ENCODE measurements at regions not wholly inside any gene's neighbourhood (a gene's known extent, or its start where the extent isn't known, plus 50 kb on each side); places are given as distances from the start of the nearest gene placed in this dataset.

- H3K4me1 ChIP-seq: no peaks in the 10 kb centered on the region
- intact Hi-C loops (cut with DNase I): no loop called here
- no peak for DNase-seq
- no peaks in the 10 kb centered on the region for H3K36me3 ChIP-seq
- H3K27me3 ChIP-seq: no peaks in the 10 kb centered on the region
- no peak overlapping the region for H3K27ac ChIP-seq
- no peaks in the 10 kb centered on the region for H3K9me3 ChIP-seq
- TF ChIP-seq POLR2A (IDR thresholded peaks at IDR 0.05) (no peak), CTCF (IDR thresholded peaks at IDR 0.05) (no peak)
- no peak overlapping the region for H3K4me3 ChIP-seq
These were observed 558.3 kb downstream of the TNS1 start for GRCh38 chr2:217444509-217444908.

DNA sequence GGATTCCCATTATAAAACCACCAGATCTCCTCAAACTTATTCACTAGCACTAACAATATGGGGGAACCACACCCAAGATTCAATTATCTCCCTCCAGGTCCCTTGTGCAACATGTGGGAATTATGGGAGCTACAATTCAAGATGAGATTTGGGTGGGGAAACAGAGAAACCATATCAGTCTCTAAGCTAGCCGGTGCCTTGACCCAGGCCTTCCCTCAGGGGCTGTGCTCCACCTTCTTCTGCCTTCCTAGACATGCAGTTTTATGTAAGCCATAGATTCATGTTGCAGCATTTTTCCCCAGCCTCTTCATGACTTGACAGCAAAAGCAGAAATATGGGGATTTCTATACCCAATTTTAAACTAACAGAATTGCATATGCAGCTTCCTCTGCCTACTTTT lies 559.2 kb downstream of the TNS1 start:
- no peak for TF ChIP-seq CTCF (IDR thresholded peaks at IDR 0.05)
- TF ChIP-seq POLR2A (IDR thresholded peaks at IDR 0.05): no peak
- H3K36me3 ChIP-seq: no peaks in the 10 kb centered on the region
- no peak overlapping the region for H3K4me3 ChIP-seq
- intact Hi-C loops (cut with DNase I): no loop called here
- no peaks in the 10 kb centered on the region for H3K4me1 ChIP-seq
- no peaks in the 10 kb centered on the region for H3K9me3 ChIP-seq
- no peak overlapping the region for H3K27ac ChIP-seq
- 90 to 94% methylated on average over 1 of the region's 1 CpG for WGBS, 2 donors
- no peak for DNase-seq
- H3K27me3 ChIP-seq: no peaks in the 10 kb centered on the region

DNA sequence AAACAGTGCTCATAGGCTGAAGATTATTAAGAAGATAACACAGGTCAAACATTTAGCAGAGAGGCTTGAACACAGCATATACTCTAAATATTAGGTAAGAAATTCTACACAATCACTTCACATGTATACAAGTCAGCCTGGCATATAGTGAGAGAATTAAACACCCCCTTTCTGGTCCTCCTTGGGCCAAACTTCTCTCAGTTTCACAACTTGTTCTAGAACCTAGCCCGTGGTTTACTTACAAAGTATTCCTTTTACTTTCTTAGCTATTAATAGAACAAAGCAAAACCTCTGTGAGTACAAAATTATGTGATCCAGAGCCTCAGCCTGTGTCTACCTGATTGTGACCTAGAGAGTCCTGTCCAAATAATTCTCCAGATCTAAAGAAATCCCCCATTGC lies 562.8 kb downstream of the TNS1 start:
- H3K4me3 ChIP-seq: no peak overlapping the region
- peaks cover 7 to 29% (median 22%) of the 10 kb centered on the region in 3 donors for H3K4me1 ChIP-seq
- H3K36me3 ChIP-seq: no peaks in the 10 kb centered on the region
- TF ChIP-seq POLR2A (IDR thresholded peaks at IDR 0.05) (no peak), CTCF (IDR thresholded peaks at IDR 0.05) (no peak)
- DNase-seq: no peak
- no peaks in the 10 kb centered on the region for H3K27me3 ChIP-seq
- 15 to 29% methylated on average over 1 of the region's 1 CpG for WGBS, 2 donors
- no peaks in the 10 kb centered on the region for H3K9me3 ChIP-seq
- peak overlapping the region in 3 of 4 donors; percentile 25 to 45 (median 27) for H3K27ac ChIP-seq
- intact Hi-C loops (cut with DNase I): no loop called here

DNA sequence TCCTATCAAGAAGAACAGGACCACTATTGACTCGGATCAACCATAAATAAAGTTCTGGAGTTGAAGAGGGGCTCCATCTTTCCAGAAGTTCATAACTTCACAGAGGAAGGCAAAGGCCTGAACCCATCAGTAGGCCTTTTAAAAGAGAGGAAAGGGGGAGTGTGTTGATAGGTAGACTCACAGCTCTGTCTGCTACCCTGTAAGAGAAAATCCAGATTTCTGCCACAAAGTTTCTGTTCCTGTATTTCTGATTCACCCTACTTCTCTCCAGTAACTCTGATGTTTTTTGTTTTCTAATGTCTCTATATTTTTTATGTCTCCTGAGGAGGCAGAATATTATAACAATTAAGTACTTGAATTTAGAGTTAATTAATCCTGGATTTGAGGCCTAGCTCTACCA lies 564.0 kb downstream of the TNS1 start:
- WGBS, 2 donors: 90 to 95% methylated on average over 1 of the region's 1 CpG
- Histone ChIP-seq H3K4me3 (no peak overlapping the region), H3K4me1 (peaks cover 13 to 41% (median 30%) of the 10 kb centered on the region in 3 donors), H3K36me3 (no peaks in the 10 kb centered on the region), H3K27me3 (no peaks in the 10 kb centered on the region), H3K27ac (peak overlapping the region in 1 of 4 donors; percentile 68), H3K9me3 (no peaks in the 10 kb centered on the region)
- intact Hi-C loops (cut with DNase I): no loop called here
- TF ChIP-seq POLR2A (IDR thresholded peaks at IDR 0.05) (no peak), CTCF (IDR thresholded peaks at IDR 0.05) (no peak)
- no peak for DNase-seq

GRCh38 chr2:217438136-217438535 lies 564.7 kb downstream of the TNS1 start:
- WGBS, 2 donors: 68 to 79% methylated on average over 5 of the region's 5 CpGs
- intact Hi-C loops (cut with DNase I): no loop called here
- H3K36me3 ChIP-seq: no peaks in the 10 kb centered on the region
- H3K9me3 ChIP-seq: no peaks in the 10 kb centered on the region
- no peak for DNase-seq
- no peak overlapping the region for H3K4me3 ChIP-seq
- peak overlapping the region in 3 of 4 donors; percentile 60 to 73 (median 68) for H3K27ac ChIP-seq
- H3K4me1 ChIP-seq: peaks cover 18 to 47% (median 35%) of the 10 kb centered on the region in 3 donors
- no peak for TF ChIP-seq CTCF (IDR thresholded peaks at IDR 0.05)
- TF ChIP-seq POLR2A (IDR thresholded peaks at IDR 0.05): no peak
- no peaks in the 10 kb centered on the region for H3K27me3 ChIP-seq
